GM18520 (cell line): ENCODE measurements at regions not wholly inside any gene's neighbourhood (a gene's known extent, or its start where the extent isn't known, plus 50 kb on each side); places are given as distances from the start of the nearest gene placed in this dataset.

ENCODE experiments used
- ATAC-seq: cut with Tn5 transposase; IDR thresholded peaks from one replicate; pipeline ENCODE4 v1.9.1; 2021; ENCODE audit not compliant: unreplicated experiment

GRCh38 chr3:168416446-168416845 is 320.7 kb upstream of the GOLIM4 start:
- no peak for ATAC-seq

GRCh38 chr3:168414149-168414548 is 318.4 kb upstream of the GOLIM4 start:
- no peak for ATAC-seq

GRCh38 chr3:168407381-168407780 is 311.7 kb upstream of the GOLIM4 start:
- no peak for ATAC-seq

- ATAC-seq = no peak
Measured at GRCh38 chr3:168405288-168405687, 309.6 kb upstream of the GOLIM4 start.

- ATAC-seq = no peak
Measured at GRCh38 chr3:168398371-168399025, 302.8 kb upstream of the GOLIM4 start.

GRCh38 chr3:168396861-168397260 is 301.1 kb upstream of the GOLIM4 start:
- ATAC-seq = no peak

GRCh38 chr3:168395551-168395950 is 299.8 kb upstream of the GOLIM4 start:
- ATAC-seq = no peak

- no peak for ATAC-seq
Measured at GRCh38 chr3:168394439-168394838, 298.7 kb upstream of the GOLIM4 start.

- no peak for ATAC-seq
Measured at GRCh38 chr3:168386301-168386700, 290.6 kb upstream of the GOLIM4 start.

GRCh38 chr3:168384990-168385389 is 289.3 kb upstream of the GOLIM4 start:
- no peak for ATAC-seq

GRCh38 chr3:168383573-168383972 is 287.8 kb upstream of the GOLIM4 start:
- no peak for ATAC-seq

- ATAC-seq = no peak
Measured at GRCh38 chr3:168371846-168372245, 276.1 kb upstream of the GOLIM4 start.

GRCh38 chr3:168364967-168365366 is 269.2 kb upstream of the GOLIM4 start:
- ATAC-seq = no peak

- no peak for ATAC-seq
Measured at GRCh38 chr3:168362661-168363247, 267.0 kb upstream of the GOLIM4 start.

GRCh38 chr3:168362156-168362555 is 266.4 kb upstream of the GOLIM4 start:
- ATAC-seq = no peak

GRCh38 chr3:168360993-168361392 is 265.3 kb upstream of the GOLIM4 start:
- no peak for ATAC-seq

- no peak for ATAC-seq
Measured at GRCh38 chr3:168342946-168343850, 247.5 kb upstream of the GOLIM4 start.

- ATAC-seq = no peak
Measured at GRCh38 chr3:168341956-168342936, 246.5 kb upstream of the GOLIM4 start.

- ATAC-seq = no peak
Measured at GRCh38 chr3:168341192-168341815, 245.6 kb upstream of the GOLIM4 start.

- ATAC-seq = no peak
Measured at GRCh38 chr3:168338161-168338560, 242.4 kb upstream of the GOLIM4 start.
